SU-DHL-6 (cell line): ENCODE measurements at regions not wholly inside any gene's neighbourhood (a gene's known extent, or its start where the extent isn't known, plus 50 kb on each side); places are given as distances from the start of the nearest gene placed in this dataset.

ENCODE experiments used
- H2AFZ ChIP-seq: fragments of 200-600 bp; sonication (generic); 2 replicates; pipeline ENCODE4 v1.6.1; 2014; ENCODE audit warnings: low read depth, mild to moderate bottlenecking, moderate library complexity, mixed read lengths, antibody characterized with exemption, low read length; ENCODE audit not compliant: severe bottlenecking
- H3F3A ChIP-seq: fragments of 200-600 bp; shearing (Covaris generic); 2 replicates; pipeline ENCODE4 v1.6.0; 2016; ENCODE audit warnings: antibody characterized with exemption, mild to moderate bottlenecking; ENCODE audit not compliant: insufficient read depth
- H3K27ac ChIP-seq: fragments of 200-600 bp; sonication (generic); 2 replicates; pipeline ENCODE4 v1.5.1; 2016; ENCODE audit warnings: low read depth, mild to moderate bottlenecking, low read length, moderate library complexity, mixed read lengths
- H3K27me3 ChIP-seq: fragments of 200-600 bp; sonication (generic), shearing (Covaris generic); 2 replicates; pipeline ENCODE4 v1.6.0; 2014; ENCODE audit warnings: mild to moderate bottlenecking, low read length
- H3K36me3 ChIP-seq: fragments of 200-600 bp; sonication (generic); 2 replicates; pipeline ENCODE4 v1.6.1; 2014; ENCODE audit warnings: mild to moderate bottlenecking, low read length, mixed read lengths
- H3K4me2 ChIP-seq: fragments of 300-600, 200-600 bp; shearing (Covaris generic), sonication (generic); 2 replicates; pipeline ENCODE4 v1.6.0; 2014; ENCODE audit warnings: low read length, low read depth, mild to moderate bottlenecking; ENCODE audit not compliant: poor library complexity, severe bottlenecking
- H3K4me3 ChIP-seq: fragments of 200-600 bp; sonication (generic); 2 replicates; pipeline ENCODE4 v1.5.1; 2014; ENCODE audit warnings: antibody characterized with exemption, low read length, mild to moderate bottlenecking, mixed read lengths; ENCODE audit not compliant: insufficient read depth, poor library complexity, severe bottlenecking
- H3K79me2 ChIP-seq: fragments of 200-600 bp; sonication (generic); 2 replicates; pipeline ENCODE4 v1.6.1; 2014; ENCODE audit warnings: mild to moderate bottlenecking, low read length, moderate library complexity; ENCODE audit not compliant: insufficient read depth
- H3K9ac ChIP-seq: fragments of 200-600 bp; sonication (generic); 2 replicates; pipeline ENCODE4 v1.7.0; 2014; ENCODE audit warnings: mild to moderate bottlenecking, low read length
- H3K9me2 ChIP-seq: fragments of 200-600 bp; sonication (generic); replicated peaks from 2 replicates; pipeline ENCODE4 v1.6.1; 2014; ENCODE audit warnings: low read length; ENCODE audit not compliant: insufficient read depth
- H3K9me3 ChIP-seq: fragments of 200-600 bp; sonication (generic); 2 replicates; pipeline ENCODE4 v1.6.1; 2014; ENCODE audit warnings: low read length, mixed read lengths; ENCODE audit not compliant: insufficient read depth
- H4K20me1 ChIP-seq: fragments of 200-600 bp; sonication (generic); 2 replicates; pipeline ENCODE4 v1.6.1; 2014; ENCODE audit warnings: low read depth, mild to moderate bottlenecking, antibody characterized with exemption, low read length, moderate library complexity, mixed read lengths
- EZH2phosphoT487 ChIP-seq: fragments of 200-600 bp; sonication (generic), shearing (Covaris generic); conservative IDR thresholded peaks from 2 replicates; pipeline ENCODE4 v1.6.1; 2018; ENCODE audit warnings: mild to moderate bottlenecking, antibody characterized with exemption, low read length, moderate library complexity, mixed read lengths
- TF ChIP-seq, protein P1 (sequence below): fragments of 200-600 bp; sonication (generic); IDR thresholded peaks from one replicate; pipeline ENCODE4 v1.5.1; 2017; ENCODE audit warnings: antibody characterized with exemption, mild to moderate bottlenecking, low read length, moderate library complexity; ENCODE audit not compliant: insufficient read depth, poor library complexity, severe bottlenecking

- H3K4me2 ChIP-seq, result no peak overlapping the region
- TF ChIP-seq, protein P1, sequence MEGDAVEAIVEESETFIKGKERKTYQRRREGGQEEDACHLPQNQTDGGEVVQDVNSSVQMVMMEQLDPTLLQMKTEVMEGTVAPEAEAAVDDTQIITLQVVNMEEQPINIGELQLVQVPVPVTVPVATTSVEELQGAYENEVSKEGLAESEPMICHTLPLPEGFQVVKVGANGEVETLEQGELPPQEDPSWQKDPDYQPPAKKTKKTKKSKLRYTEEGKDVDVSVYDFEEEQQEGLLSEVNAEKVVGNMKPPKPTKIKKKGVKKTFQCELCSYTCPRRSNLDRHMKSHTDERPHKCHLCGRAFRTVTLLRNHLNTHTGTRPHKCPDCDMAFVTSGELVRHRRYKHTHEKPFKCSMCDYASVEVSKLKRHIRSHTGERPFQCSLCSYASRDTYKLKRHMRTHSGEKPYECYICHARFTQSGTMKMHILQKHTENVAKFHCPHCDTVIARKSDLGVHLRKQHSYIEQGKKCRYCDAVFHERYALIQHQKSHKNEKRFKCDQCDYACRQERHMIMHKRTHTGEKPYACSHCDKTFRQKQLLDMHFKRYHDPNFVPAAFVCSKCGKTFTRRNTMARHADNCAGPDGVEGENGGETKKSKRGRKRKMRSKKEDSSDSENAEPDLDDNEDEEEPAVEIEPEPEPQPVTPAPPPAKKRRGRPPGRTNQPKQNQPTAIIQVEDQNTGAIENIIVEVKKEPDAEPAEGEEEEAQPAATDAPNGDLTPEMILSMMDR, result no peak
- TF ChIP-seq EZH2phosphoT487, result no peak
- H3K36me3 ChIP-seq, result no peaks in the 10 kb centered on the region
- H3K9me3 ChIP-seq, result no peaks in the 10 kb centered on the region
- no peaks in the 10 kb centered on the region for H3K27me3 ChIP-seq
- no peaks in the 10 kb centered on the region for H3F3A ChIP-seq
- H3K4me3 ChIP-seq, result no peak overlapping the region
- H3K9ac ChIP-seq, result no peak overlapping the region
- no peak overlapping the region for H3K27ac ChIP-seq
- H3K79me2 ChIP-seq, result no peaks in the 10 kb centered on the region
- H3K9me2 ChIP-seq, result no peaks in the 10 kb centered on the region
- no peak overlapping the region for H2AFZ ChIP-seq
- no peaks in the 10 kb centered on the region for H4K20me1 ChIP-seq
These were observed 97.6 kb downstream of the TM2D1 start for GRCh38 chr1:61627365-61627764.

DNA sequence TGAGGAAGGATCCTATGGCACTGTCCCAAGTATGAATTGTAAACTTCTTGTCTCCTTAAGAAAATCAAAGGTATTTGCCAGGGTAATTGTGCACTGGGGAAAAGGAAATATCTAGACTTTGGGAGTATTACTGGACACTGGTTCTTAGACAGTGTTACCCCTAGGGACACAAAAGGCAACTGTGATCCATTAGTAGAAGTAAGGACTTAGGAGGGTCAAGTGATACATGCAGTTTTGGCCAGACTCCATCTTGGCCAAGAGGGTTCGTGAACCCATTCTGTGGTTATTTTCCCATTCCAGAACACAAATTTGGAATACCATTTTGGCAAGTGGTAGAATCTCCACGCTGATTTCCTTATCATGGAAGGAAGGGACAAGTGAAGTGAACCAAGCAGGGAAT, 98.1 kb downstream of the TM2D1 start:
- H3K36me3 ChIP-seq, result no peaks in the 10 kb centered on the region
- no peak overlapping the region for H3K4me3 ChIP-seq
- H3K9ac ChIP-seq, result no peak overlapping the region
- H3K27ac ChIP-seq, result no peak overlapping the region
- no peaks in the 10 kb centered on the region for H3F3A ChIP-seq
- no peaks in the 10 kb centered on the region for H3K79me2 ChIP-seq
- H4K20me1 ChIP-seq, result no peaks in the 10 kb centered on the region
- TF ChIP-seq, protein P1, result no peak
- no peak for TF ChIP-seq EZH2phosphoT487
- H3K9me2 ChIP-seq, result no peaks in the 10 kb centered on the region
- no peaks in the 10 kb centered on the region for H3K9me3 ChIP-seq
- H2AFZ ChIP-seq, result no peak overlapping the region
- H3K4me2 ChIP-seq, result no peak overlapping the region
- no peaks in the 10 kb centered on the region for H3K27me3 ChIP-seq

- Histone ChIP-seq H3K36me3 (no peaks in the 10 kb centered on the region), H4K20me1 (no peaks in the 10 kb centered on the region), H3K79me2 (no peaks in the 10 kb centered on the region), H3F3A (no peaks in the 10 kb centered on the region), H3K9ac (no peak overlapping the region), H3K4me2 (no peak overlapping the region), H3K9me2 (no peaks in the 10 kb centered on the region), H3K4me3 (no peak overlapping the region), H3K27me3 (no peaks in the 10 kb centered on the region), H3K9me3 (no peaks in the 10 kb centered on the region), H3K27ac (no peak overlapping the region), H2AFZ (no peak overlapping the region)
- TF ChIP-seq, protein P1, result no peak
- TF ChIP-seq EZH2phosphoT487, result no peak
These were observed 101.1 kb downstream of the TM2D1 start for GRCh38 chr1:61623852-61624251.
